Osteoblast (primary cell): ENCODE measurements at regions not wholly inside any gene's neighbourhood (a gene's known extent, or its start where the extent isn't known, plus 50 kb on each side); places are given as distances from the start of the nearest gene placed in this dataset.

ENCODE experiments used
- DNase-seq: peaks from one replicate; pipeline ENCODE4 v3.0.0; 2011; ENCODE audit warnings: low spot score, mixed read lengths; ENCODE audit not compliant: insufficient read length; ENCODE audit errors: missing footprints
- H2AFZ ChIP-seq: 2 replicates; pipeline ENCODE4 v1.6.0; 2011; ENCODE audit warnings: mild to moderate bottlenecking, low read length
- H3K27ac ChIP-seq: 2 replicates; pipeline ENCODE4 v1.5.1; 2011; ENCODE audit warnings: mild to moderate bottlenecking, low read depth, low read length, moderate library complexity
- H3K27me3 ChIP-seq: 2 replicates; pipeline ENCODE4 v1.6.0; 2012; ENCODE audit warnings: mild to moderate bottlenecking, control low read depth, inconsistent platforms, low read length, moderate library complexity; ENCODE audit not compliant: insufficient read depth
- H3K36me3 ChIP-seq: 2 replicates; pipeline ENCODE4 v1.5.1; 2011; ENCODE audit warnings: mild to moderate bottlenecking, low read length, control low read depth, moderate library complexity; ENCODE audit not compliant: insufficient read depth
- H3K4me1 ChIP-seq: 2 replicates; pipeline ENCODE4 v1.5.1; 2011; ENCODE audit warnings: mild to moderate bottlenecking, low read length, control low read depth, moderate library complexity; ENCODE audit not compliant: insufficient read depth
- H3K4me2 ChIP-seq: 2 replicates; pipeline ENCODE4 v1.6.0; 2011; ENCODE audit warnings: mild to moderate bottlenecking, low read length; ENCODE audit not compliant: insufficient read depth
- H3K4me3 ChIP-seq: fragments of 200-600 bp; sonication (generic); 3 replicates; pipeline ENCODE4 v1.5.1; 2012; ENCODE audit warnings: mild to moderate bottlenecking, low read length, inconsistent platforms; ENCODE audit not compliant: insufficient read depth
- H3K79me2 ChIP-seq: 2 replicates; pipeline ENCODE4 v1.6.0; 2012; ENCODE audit warnings: mild to moderate bottlenecking, low read length, control low read depth, inconsistent platforms; ENCODE audit not compliant: insufficient read depth
- H3K9me3 ChIP-seq: 2 replicates; pipeline ENCODE4 v1.5.1; 2011; ENCODE audit warnings: low read depth, low read length, control low read depth
- H4K20me1 ChIP-seq: 2 replicates; pipeline ENCODE4 v1.6.0; 2012; ENCODE audit warnings: mild to moderate bottlenecking, low read length, control low read depth; ENCODE audit not compliant: insufficient read depth
- TF ChIP-seq, protein P1 (sequence below): IDR thresholded peaks from 2 replicates; pipeline ENCODE4 v1.5.1; 2011; ENCODE audit warnings: mild to moderate bottlenecking, low read depth, low read length, moderate library complexity; ENCODE audit errors: extremely low read depth

DNA sequence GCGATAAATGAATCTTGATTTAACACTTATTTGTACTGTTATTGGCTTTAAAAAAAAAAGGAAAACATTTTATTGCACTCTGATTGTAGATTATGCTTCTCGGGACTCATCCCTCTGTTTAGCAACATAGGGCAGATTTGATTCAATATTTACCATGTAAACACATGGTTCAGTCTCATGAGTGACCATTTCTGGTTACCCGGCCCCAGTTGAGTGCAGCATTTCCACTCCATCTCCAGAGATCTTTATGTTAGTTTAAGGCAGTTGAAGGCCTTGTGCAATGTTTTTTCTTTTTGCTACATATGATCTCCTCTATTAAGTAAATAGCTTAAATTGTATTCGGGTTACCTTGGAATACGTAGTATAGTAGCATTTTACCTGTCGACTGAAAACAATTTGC lies 143.3 kb upstream of the RPS6KA3 start:
- Histone ChIP-seq H3K4me3 (no peak overlapping the region), H3K27me3 (peaks cover 2% of the 10 kb centered on the region), H3K36me3 (no peaks in the 10 kb centered on the region), H3K79me2 (no peaks in the 10 kb centered on the region), H3K9me3 (no peaks in the 10 kb centered on the region), H4K20me1 (no peaks in the 10 kb centered on the region), H2AFZ (no peak overlapping the region), H3K4me1 (no peaks in the 10 kb centered on the region), H3K27ac (no peak overlapping the region), H3K4me2 (no peak overlapping the region)
- TF ChIP-seq, protein P1, sequence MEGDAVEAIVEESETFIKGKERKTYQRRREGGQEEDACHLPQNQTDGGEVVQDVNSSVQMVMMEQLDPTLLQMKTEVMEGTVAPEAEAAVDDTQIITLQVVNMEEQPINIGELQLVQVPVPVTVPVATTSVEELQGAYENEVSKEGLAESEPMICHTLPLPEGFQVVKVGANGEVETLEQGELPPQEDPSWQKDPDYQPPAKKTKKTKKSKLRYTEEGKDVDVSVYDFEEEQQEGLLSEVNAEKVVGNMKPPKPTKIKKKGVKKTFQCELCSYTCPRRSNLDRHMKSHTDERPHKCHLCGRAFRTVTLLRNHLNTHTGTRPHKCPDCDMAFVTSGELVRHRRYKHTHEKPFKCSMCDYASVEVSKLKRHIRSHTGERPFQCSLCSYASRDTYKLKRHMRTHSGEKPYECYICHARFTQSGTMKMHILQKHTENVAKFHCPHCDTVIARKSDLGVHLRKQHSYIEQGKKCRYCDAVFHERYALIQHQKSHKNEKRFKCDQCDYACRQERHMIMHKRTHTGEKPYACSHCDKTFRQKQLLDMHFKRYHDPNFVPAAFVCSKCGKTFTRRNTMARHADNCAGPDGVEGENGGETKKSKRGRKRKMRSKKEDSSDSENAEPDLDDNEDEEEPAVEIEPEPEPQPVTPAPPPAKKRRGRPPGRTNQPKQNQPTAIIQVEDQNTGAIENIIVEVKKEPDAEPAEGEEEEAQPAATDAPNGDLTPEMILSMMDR = no peak
- DNase-seq = no peak

DNA sequence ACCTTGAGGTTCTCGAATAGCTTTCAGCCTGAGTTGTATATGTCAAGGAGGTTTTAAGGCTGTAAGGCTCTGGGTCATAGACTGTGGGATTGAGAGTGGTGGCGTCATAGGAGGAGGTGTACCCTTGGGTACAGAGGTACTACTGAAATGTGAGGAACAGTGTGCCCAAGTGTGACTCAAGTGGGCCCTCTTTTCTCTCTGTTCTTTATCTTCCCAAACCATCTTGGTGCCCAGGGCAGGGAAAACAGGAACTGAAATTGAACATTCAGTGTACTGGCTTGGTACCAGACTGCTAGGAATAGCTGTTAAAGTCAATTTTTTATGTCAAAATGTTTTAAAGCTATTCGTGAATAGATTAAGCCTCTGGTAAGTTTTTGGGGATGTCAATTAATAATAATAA lies 136.2 kb upstream of the RPS6KA3 start:
- Histone ChIP-seq H3K9me3 (no peaks in the 10 kb centered on the region), H3K4me3 (no peak overlapping the region), H3K4me1 (no peaks in the 10 kb centered on the region), H3K27ac (no peak overlapping the region), H3K79me2 (no peaks in the 10 kb centered on the region), H2AFZ (no peak overlapping the region), H3K36me3 (no peaks in the 10 kb centered on the region), H3K27me3 (no peaks in the 10 kb centered on the region), H3K4me2 (no peak overlapping the region), H4K20me1 (no peaks in the 10 kb centered on the region)
- TF ChIP-seq, protein P1 = no peak
- DNase-seq = no peak

DNA sequence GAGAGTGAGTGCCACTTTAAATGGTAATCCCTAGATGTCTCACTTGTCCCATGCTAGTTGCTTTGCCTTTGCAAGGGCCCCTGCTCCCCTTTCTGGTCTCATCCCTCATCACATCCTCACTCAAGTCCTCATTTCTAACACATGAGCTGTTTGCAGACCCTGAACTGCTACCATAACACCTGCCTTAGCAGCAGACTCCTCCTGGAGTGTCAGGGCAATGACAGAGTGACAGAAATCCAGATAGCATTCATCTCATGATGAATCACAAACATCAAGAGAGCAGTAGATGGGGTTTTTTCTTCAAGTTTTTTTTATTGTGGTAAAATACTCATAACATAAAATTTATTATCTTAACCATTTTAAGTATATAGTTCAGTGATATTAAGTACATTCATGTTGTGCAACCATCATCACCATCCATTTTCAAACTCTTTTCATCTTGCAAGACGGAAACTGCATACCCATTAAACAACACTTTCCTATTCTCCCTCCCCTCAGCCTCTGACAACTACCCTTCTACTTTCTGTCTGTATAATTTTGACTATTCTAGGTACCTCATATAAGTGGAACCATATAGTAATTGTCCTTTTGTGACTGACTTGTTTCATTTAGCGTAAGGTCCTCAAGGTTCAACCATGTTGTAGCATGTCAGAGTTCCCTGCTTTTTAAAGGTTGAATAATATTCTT lies 133.2 kb upstream of the RPS6KA3 start:
- H3K27me3 ChIP-seq = no peaks in the 10 kb centered on the region
- no peak overlapping the region for H2AFZ ChIP-seq
- H3K4me3 ChIP-seq = no peak overlapping the region
- TF ChIP-seq, protein P1 = no peak
- H3K4me1 ChIP-seq = no peaks in the 10 kb centered on the region
- H4K20me1 ChIP-seq = no peaks in the 10 kb centered on the region
- H3K27ac ChIP-seq = no peak overlapping the region
- H3K9me3 ChIP-seq = no peaks in the 10 kb centered on the region
- no peaks in the 10 kb centered on the region for H3K36me3 ChIP-seq
- no peak for DNase-seq
- no peaks in the 10 kb centered on the region for H3K79me2 ChIP-seq
- no peak overlapping the region for H3K4me2 ChIP-seq

DNA sequence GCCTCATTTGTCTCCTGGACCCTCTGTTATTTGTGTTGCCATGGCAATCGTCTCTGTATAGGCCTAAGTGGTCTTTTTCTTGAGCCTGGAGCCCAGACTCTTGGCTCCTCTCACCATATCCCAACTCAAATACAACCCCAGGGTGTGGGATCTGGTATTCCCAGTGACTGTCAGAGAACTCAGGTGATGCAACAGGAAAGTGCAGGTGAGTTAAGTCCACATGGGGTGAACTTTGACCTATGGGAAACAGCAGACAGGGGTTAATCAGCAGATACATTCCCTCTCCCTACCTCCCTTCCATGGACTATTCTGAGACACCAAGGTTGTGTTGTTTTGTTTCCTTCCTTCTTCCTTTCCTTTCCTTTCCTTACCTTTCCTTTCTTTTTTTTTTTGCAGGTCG lies 130.9 kb upstream of the RPS6KA3 start:
- H4K20me1 ChIP-seq = no peaks in the 10 kb centered on the region
- DNase-seq = no peak
- no peaks in the 10 kb centered on the region for H3K36me3 ChIP-seq
- no peak overlapping the region for H3K27ac ChIP-seq
- H3K27me3 ChIP-seq = no peaks in the 10 kb centered on the region
- no peaks in the 10 kb centered on the region for H3K9me3 ChIP-seq
- no peak overlapping the region for H3K4me2 ChIP-seq
- no peak overlapping the region for H3K4me3 ChIP-seq
- no peaks in the 10 kb centered on the region for H3K4me1 ChIP-seq
- H2AFZ ChIP-seq = no peak overlapping the region
- H3K79me2 ChIP-seq = no peaks in the 10 kb centered on the region
- TF ChIP-seq, protein P1 = no peak
